Ishikawa (cell line): ENCODE measurements at regions not wholly inside any gene's neighbourhood (a gene's known extent, or its start where the extent isn't known, plus 50 kb on each side); places are given as distances from the start of the nearest gene placed in this dataset.

Experiments
- CEBPB ChIP-seq: IDR thresholded peaks from 2 replicates; pipeline ENCODE4 v1.6.1; 2012
- CREB1 ChIP-seq: IDR thresholded peaks from 2 replicates; pipeline ENCODE4 v1.6.1; 2012; ENCODE audit warnings: low read depth
- EGR1 ChIP-seq: IDR thresholded peaks from 2 replicates; pipeline ENCODE4 v1.6.1; 2012
- EP300 ChIP-seq: IDR thresholded peaks from 2 replicates; pipeline ENCODE4 v1.6.1; 2012; ENCODE audit warnings: borderline replicate concordance
- FOXM1 ChIP-seq: IDR thresholded peaks from 2 replicates; pipeline ENCODE4 v1.6.1; 2012; ENCODE audit warnings: low read depth, borderline replicate concordance
- NFIC ChIP-seq: IDR thresholded peaks from 2 replicates; pipeline ENCODE4 v1.6.1; 2012
- RAD21 ChIP-seq: IDR thresholded peaks from 2 replicates; pipeline ENCODE4 v1.6.1; 2012; ENCODE audit warnings: low read depth
- TAF1 ChIP-seq: IDR thresholded peaks from 2 replicates; pipeline ENCODE4 v1.6.1; 2012; ENCODE audit warnings: low read depth, mild to moderate bottlenecking
- TCF12 ChIP-seq: IDR thresholded peaks from 2 replicates; pipeline ENCODE4 v1.6.1; 2012; ENCODE audit warnings: low read depth
- TEAD4 ChIP-seq: IDR thresholded peaks from 2 replicates; pipeline ENCODE4 v1.6.1; 2012
- YY1 ChIP-seq: IDR thresholded peaks from 2 replicates; pipeline ENCODE4 v1.6.1; 2012; ENCODE audit warnings: low read depth
- ZBTB7A ChIP-seq: IDR thresholded peaks from 2 replicates; pipeline ENCODE4 v1.6.1; 2012; ENCODE audit warnings: low read depth
- TF ChIP-seq, protein P1 (sequence below): IDR thresholded peaks from 2 replicates; pipeline ENCODE4 v1.6.1; 2012
- TF ChIP-seq, protein P2 (sequence below): IDR thresholded peaks from 2 replicates; pipeline ENCODE4 v1.6.1; 2012; ENCODE audit warnings: low read depth, mild to moderate bottlenecking
- TF ChIP-seq, protein P3 (sequence below): IDR thresholded peaks from 2 replicates; pipeline ENCODE4 v1.6.1; 2012

DNA sequence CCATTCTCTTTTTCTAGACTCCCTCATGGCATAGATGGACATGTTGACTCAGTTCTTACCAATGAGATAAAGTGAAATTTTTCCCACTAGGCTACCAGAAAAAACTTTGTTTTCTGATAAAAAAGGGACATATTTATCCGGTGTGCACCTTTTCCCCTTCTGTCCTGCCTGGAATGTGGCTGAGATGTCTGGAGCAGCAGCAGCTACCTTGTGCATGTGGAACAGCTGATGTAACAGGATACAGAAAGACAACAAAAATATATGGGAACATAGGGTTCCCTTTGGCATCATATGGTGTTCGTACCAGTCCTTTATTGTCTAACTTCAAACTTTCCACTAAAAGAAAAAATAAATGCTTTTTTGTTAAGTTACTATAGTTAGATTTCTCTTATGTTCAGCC lies 460.2 kb upstream of the HS6ST1 start:
- TF ChIP-seq, protein P1, sequence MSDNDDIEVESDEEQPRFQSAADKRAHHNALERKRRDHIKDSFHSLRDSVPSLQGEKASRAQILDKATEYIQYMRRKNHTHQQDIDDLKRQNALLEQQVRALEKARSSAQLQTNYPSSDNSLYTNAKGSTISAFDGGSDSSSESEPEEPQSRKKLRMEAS = no peak

DNA sequence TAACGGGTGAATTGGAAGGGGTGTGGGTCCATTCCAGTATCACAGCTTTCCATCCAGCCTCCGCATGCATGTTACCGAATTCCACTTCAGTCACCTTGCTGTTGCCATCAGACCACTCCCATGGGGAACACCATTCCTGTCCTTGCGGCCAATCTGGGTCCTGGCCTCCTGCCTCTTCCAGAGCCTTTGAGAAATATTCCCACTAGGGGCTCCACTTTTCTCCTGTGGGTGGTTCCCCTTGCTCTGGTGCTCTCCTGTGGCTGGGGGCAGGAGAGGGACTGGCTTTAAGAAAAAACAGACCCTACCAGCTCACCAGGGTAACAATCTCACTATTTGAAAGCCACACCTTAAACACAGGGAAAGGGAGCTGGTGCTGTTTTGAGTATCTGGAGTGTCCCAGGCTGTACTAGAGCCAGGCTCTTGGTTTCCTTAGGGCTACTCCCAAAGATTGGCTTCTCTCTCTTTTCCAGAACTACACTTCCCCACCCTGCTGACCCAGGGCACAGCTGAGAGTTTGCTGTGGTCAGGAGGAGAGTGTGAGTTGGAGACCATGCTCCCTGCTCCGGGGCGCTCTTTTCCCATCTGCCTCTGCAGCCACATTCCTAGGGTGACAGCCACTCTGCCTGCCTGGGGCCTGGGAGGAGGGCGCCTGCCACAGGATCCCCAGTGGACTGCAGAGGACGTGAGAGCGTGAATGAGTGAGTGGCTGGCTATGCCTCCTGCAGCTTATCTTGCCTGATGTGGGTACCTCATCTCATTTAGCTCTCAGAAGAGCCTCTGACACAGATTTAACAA lies 460.8 kb upstream of the HS6ST1 start:
- TF ChIP-seq, protein P2, sequence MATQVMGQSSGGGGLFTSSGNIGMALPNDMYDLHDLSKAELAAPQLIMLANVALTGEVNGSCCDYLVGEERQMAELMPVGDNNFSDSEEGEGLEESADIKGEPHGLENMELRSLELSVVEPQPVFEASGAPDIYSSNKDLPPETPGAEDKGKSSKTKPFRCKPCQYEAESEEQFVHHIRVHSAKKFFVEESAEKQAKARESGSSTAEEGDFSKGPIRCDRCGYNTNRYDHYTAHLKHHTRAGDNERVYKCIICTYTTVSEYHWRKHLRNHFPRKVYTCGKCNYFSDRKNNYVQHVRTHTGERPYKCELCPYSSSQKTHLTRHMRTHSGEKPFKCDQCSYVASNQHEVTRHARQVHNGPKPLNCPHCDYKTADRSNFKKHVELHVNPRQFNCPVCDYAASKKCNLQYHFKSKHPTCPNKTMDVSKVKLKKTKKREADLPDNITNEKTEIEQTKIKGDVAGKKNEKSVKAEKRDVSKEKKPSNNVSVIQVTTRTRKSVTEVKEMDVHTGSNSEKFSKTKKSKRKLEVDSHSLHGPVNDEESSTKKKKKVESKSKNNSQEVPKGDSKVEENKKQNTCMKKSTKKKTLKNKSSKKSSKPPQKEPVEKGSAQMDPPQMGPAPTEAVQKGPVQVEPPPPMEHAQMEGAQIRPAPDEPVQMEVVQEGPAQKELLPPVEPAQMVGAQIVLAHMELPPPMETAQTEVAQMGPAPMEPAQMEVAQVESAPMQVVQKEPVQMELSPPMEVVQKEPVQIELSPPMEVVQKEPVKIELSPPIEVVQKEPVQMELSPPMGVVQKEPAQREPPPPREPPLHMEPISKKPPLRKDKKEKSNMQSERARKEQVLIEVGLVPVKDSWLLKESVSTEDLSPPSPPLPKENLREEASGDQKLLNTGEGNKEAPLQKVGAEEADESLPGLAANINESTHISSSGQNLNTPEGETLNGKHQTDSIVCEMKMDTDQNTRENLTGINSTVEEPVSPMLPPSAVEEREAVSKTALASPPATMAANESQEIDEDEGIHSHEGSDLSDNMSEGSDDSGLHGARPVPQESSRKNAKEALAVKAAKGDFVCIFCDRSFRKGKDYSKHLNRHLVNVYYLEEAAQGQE = no peak
- TF ChIP-seq RAD21 (no peak), TAF1 (no peak), TEAD4 (no peak), EP300 (no peak), CREB1 (no peak), CEBPB (no peak), FOXM1 (no peak), EGR1 (no peak), NFIC (no peak), ZBTB7A (no peak), YY1 (no peak), TCF12 (no peak)
- TF ChIP-seq, protein P3, sequence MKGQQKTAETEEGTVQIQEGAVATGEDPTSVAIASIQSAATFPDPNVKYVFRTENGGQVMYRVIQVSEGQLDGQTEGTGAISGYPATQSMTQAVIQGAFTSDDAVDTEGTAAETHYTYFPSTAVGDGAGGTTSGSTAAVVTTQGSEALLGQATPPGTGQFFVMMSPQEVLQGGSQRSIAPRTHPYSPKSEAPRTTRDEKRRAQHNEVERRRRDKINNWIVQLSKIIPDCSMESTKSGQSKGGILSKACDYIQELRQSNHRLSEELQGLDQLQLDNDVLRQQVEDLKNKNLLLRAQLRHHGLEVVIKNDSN = no peak
- TF ChIP-seq, protein P1 = no peak

DNA sequence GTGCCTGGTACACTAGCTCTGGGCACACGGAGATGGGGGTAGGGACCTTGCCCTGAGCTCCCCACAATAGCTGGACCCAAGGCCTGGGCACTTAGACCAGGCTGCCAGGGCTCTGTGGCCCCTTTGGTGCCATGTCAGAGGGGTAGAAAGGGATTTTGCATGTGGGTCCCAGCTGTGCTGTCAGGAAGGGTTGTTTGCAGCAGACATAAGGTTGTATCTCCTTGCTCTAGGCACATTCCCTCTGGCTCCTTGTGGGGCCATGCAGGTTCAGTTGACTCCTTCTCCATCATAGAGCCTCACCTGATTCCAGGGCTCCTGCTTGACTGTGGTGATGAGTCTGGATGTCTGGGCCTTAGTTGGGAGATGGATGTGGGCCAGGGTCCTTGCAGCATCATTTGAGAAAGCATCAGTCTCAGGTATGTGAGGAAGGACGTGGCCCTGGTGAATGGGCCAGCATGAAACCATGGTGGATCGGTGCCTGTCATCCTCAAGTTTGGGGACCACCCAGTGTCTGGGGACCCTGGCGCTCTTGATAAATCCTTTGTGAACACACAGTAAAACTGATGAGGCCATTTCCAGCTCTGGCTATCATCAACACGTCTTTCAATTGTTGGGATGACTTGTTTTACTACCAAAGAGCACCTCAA lies 461.9 kb upstream of the HS6ST1 start:
- no peak for TF ChIP-seq EP300

DNA sequence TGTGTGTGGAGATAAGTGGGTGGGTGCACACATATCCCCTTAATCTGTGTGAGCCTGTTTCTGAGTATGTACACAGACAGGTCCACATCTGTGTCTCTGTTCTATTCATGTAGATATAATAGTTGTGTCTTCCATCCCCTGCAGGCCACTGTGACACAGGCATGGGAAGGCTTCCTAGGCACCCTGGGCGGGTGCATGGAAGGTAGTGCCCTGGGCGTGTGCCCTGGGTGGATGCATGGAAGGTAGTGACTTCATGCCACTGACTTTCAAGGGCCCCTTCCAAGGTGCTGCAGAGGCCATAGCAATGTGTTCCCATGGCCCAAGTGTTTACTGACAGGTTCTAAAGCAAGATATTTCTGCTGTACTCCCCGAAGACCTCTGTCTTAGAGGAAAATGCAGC lies 462.5 kb upstream of the HS6ST1 start:
- TF ChIP-seq ZBTB7A (no peak), RAD21 (no peak), CREB1 (no peak), FOXM1 (no peak), YY1 (no peak), TAF1 (no peak), CEBPB (no peak), NFIC (no peak), EGR1 (no peak), TEAD4 (no peak)
- TF ChIP-seq, protein P1 = no peak
- TF ChIP-seq, protein P3 = no peak

DNA sequence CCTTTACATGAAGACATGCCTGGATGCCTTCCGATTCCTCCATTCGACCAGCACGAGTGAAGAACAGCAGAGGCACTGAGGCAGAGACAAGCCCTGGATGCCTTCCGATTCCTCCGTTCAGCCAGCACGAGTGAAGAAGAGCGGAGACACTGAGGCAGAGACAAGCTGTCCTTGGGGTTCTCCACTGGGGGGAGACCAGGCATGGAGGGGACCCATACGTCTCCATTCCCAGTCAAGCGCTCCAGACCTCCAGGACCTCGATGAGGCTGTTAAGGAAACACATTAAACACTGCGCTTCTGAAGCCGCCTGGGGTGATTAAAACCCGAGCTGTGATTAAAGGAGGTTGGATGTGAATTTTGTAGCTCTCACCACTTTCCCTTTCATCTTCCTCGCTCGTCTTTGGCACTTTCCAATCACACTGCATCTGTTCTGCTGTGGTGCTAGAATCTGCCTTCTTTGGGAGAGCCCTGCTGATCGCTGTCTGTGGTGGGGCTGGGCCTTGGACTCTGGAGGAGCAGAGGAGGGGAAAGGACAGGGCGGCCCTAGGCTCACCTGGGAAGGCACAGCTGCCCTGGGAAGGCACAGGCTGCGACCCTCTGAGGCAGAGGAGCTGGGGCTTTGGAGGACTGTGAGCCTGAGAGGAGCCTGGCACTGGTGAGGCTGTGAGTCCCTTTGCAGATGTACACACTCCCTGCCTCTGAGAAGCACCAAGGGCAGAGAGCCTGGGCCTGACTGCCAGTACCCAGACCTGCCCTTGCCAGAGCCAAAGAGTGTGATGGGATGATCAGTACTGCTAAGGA lies 463.1 kb upstream of the HS6ST1 start:
- TF ChIP-seq TEAD4 (no peak), EGR1 (no peak), CEBPB (no peak), EP300 (no peak), ZBTB7A (no peak), RAD21 (no peak), NFIC (no peak), TAF1 (no peak), TCF12 (no peak), CREB1 (no peak), FOXM1 (no peak), YY1 (no peak)
- TF ChIP-seq, protein P3 = no peak
- TF ChIP-seq, protein P2 = no peak
- TF ChIP-seq, protein P1 = no peak
